SW 1271 (cell line): ENCODE measurements at regions not wholly inside any gene's neighbourhood (a gene's known extent, or its start where the extent isn't known, plus 50 kb on each side); places are given as distances from the start of the nearest gene placed in this dataset.
"Not testable (repeated sequence)": the region's sequence is repeated elsewhere in the genome, so short reads cannot be mapped to it uniquely, and the experiment has no call there.

Experiments
- DNase-seq, 2 experiments: peaks; one replicate each; lab custom pipeline; 2025; lab: John Stamatoyannopoulos, UW

DNA sequence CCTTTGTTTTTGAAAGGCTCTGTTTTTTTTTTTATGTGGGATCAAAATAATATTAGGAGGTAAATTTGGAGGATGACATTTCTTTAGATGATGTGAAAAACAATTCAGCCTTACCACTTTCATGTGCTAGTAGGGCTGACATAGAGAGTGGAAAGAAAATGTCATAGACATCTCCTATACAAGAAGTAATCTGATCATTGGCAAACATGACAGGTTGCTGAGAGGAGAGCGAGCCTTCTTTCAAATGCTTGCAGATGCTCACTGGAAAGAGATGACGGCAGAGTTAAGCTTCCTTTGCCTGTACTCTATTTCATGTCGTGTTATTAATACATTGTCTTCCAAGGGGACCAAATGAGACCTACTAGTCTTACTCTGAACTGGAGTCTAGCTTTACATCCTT lies 160.1 kb upstream of the DAP start:
- no peak for DNase-seq

DNA sequence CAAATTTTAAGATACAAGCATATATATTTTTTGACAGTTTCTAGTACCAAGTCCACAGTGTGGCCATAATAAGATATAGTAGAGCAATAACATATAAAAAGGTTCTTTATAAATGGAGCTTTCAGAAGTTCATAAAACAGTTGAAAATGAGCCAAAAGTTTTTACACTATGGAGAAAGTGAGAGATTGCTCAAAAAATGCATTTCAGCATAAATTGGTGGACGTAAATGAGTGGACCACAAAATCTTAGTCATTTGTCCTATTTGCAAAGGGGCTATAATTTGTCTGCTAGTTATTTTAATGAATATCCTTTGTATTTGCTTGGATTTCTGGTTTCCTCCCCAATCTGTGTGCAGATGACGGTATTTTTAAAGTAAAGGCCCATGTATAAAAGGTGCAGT lies 159.4 kb upstream of the DAP start:
- DNase-seq = no peak

DNA sequence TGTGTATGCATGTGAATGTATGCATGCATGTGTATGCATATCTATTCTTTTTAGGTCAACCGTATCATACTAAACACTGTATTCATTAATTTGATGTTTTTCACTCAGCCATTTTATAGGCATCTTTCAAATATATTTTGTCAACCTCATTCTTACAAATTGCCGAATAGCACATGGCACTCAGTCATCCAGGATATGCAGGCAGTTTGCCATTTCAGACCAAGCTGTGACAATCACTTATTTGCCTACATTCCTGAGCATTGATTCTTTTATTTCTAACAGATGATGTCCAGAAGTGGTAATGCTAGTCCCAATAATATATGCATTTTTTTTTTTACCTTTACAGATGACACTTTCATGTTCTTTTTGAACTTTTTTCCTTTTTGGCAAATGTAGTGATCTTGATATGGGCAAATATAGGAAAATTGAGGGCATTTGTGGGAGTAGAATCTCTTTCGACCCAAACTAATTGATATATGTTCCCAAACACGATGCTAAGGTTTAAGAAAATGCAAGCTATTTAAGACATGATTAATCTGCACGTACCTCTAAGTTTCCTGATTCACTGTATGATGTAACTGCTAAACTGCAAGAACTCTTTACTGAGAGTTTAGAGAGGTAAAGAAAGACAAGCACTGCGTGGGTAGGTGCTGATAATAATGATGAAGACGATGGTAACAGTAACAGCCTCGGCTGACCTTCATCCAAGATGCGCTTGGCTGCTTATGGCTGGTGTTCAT lies 153.9 kb upstream of the DAP start:
- DNase-seq = no peak

DNA sequence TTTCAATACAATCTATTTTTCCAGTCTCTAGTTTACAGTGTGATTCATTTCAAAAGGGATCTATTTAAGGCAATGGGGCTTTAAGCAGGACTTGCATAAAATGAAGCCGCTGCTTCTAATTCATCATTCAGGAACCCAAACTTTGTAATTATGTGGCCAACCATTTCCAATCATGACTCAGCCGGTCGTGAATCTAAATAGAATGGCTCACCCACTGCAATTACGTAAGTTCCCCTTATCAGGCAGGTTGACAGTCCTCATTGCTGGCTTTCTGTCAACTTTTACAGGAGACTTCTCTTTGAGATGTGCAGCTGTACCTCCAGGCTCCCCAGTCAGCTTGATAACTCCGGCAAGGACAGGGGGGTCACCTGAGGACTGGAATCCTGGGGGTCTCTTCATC lies 152.8 kb upstream of the DAP start:
- DNase-seq = peak; percentile 62 to 69

DNA sequence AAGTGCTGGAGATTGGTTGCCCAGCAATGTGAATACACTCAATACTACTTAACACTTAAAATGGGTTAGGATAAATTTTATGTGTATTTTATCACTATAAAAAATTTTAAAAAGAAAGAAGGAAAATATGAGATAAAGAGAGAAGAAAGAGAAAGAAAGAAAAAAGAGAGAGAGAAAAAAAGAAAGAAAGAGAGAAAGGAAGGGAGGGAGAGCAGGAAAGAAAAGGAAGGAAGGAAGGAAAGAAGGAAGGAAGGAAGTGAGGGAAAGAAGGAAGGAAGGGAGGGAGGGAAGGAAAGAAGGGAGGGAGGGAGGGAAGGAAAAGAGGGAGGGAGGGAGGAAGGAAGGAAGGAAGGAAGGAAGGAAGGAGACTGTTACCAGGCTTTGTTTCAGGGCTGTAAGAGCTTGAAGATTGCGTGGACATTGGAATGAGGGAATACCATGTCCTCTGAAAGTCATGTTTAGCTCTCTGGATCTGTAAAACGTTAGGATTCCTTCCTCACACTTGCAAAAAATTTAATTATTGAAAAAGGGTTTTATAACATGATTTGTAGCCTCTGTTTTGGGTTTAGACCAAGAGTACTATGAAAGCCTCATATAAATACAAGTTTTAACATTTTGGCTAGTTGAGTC lies 152.3 kb upstream of the DAP start:
- no peak for DNase-seq

DNA sequence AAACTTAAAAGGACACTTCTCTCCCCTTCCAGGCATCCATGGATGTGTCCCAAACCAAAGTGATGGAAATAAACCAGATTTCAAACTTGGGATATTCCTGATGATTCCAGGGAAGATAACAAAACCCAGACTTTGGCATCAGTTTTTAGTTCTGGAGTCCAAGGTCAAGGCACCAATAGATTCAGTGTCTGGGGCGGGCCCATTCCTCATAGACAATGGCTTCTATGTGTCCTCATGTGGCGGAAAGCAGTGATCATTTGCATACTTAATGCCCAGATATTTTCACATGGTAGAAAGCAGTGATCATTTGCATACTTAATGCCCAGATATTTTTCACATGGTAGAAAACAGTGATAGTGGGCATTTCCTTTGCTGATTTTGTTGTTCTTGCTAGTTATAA lies 151.4 kb upstream of the DAP start:
- DNase-seq = no peak

DNA sequence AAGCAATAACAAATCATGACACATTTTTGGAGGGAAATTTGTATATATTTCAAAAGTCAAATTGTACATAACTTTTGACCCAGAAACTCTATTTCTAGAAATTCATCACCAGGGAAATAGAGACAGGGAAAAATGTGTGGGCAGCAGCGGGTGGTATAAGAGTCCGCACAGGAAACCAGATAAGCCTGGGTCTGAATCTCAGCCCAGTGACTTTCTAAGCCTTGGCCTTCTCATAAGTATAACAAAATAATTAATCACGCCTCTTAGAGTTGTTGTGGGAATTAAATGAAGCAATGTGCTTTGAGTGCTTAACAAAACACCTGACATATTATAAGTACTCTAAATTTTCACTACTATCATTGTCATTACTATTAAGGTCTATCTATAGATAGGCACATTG lies 149.2 kb upstream of the DAP start:
- no peak for DNase-seq

DNA sequence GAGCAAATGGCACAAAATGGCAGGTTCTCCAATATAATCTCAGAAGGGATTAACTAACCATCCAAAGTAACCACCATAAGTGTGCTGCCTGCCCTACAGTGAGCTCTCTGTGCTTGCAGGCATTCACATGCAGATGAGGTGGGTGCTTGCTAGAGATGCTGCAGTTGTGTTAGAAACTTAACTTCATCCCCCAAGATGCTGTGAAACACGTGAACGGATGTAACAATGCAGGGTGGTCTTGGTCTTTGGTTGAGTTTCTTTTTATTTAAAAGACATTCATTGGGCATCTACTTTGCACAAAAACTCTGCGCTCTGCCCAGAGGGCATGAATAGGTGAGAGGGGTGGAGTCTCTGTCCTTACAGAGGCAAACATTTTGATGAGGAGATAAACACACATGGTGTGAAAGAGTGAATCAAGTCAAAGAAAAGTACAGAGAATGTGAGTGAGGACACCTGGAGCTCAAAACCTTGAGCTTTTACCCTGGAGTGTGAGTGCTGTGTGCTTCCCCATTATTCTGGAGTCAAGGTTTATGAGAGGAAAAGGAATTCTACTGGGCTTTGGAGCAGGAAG lies 143.9 kb upstream of the DAP start:
- DNase-seq = no peak

DNA sequence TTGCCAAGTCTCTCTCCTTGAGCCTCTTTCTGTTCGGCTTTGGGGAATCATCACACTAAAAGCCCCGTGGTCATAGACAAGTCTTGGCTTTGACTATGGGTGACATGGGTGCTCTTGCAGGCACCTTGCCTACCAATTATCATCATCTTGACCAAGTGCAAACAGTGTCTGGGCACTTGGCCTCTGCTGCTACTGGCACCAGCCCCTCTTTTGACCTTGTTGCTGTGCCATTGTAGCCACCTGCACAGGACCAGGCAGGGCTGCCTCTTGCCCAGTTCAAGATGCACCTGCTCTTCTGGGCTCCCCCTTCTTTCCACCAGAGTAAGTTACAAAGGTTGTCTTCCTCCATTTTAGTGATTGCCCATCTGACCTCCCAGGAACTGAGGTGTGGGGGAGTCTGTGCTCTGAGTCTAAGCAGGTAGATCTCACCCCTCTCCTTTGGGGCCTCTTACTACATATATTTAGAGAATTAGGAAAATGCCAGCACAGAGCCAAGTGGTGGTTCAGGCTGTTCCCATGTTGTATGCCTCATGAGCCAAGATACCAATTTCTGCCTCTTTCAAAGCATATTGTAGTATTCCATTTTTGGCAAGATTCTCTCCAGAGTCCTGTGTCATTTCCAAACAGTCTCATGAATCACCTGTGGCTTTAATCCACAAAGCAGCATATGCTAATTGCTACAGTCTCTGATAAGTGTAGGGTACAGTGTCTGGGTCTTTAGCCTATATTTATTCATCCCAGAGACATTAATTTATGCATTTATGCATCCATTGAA lies 142.9 kb upstream of the DAP start:
- no peak for DNase-seq

DNA sequence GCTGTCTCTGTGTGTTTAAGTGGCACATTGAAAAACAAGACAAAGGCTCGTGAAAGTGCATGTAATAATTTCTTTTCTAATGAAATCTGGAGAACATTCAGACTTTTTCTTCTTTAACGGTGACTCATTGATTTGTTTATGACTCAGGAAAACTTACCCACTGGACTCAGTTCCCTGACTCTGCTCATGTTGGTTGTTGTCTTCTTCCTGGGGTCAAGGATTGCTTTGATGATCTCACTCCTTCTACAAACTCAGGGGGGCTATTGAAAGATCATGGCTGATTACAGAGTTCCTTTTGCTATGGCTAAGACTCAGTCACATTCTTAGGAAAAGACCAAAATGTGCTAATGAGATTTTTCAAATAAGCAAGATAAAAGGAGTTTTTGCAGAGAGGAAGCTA lies 141.1 kb upstream of the DAP start:
- DNase-seq = no peak

DNA sequence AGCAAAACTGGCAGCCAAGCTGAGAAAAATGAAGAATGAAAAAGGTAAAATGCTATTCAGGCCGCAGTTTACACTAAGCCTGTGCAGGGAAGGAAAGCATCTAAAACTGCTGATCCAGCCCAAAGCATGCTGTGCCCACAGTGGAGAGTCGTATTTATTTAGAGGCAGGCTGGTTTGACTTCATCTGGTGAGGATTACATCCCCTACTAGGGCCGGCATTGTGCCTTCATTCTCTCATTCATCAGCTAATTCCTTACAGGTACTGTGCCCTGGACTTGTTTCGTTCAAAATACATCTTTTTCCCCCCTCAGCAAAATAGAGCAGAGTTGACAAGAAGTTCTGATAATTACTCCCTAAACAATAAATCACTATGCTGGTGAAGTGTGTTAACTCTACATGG lies 137.5 kb upstream of the DAP start:
- DNase-seq = no peak

DNA sequence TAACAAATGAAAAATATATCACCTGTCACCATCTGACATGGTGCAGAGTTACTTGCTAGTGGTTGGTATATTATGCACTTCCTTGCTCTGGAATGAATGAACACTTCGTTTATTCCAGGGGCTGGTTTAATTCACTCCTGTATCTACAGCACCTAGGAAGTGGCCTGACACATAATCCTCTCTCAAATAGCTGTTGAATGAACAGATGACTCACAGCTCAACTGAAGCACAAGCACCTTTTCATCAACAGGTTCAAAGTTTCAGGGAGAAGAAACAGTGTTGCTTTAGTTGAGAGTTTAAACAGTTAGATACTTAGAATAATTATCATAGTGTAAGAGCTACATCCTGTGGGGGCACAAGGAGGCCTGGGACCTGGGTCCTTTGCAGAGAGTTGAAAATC lies 135.0 kb upstream of the DAP start:
- DNase-seq = no peak

DNA sequence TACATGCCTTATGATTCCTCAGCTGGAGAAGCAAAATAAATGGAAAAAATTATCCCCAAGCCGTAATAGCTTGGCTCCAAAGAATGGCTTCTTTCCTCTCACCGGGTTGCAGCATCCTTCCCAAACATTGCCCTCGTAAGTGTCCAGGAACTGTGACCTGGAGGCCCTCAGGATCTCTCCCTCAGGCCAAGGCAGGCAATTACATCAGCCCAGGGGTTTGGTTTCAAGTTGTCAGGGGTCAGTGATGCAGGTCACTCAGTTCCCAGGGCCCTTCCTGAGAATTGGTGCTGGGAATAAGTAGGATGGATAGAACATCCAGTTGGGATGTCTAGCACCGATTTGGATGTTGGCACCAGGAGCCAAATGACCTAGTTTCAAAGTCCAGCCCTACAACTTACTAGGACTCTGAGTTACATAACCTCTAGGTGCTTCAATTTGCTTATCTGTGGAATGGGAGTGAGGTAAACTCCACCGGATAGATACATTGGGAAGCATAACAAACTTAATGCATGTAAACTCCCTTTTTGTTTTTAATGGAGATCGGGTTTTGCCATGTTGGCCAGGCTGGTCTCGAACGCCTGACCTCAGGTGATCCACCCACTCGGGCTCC lies 133.5 kb upstream of the DAP start:
- no peak for DNase-seq

DNA sequence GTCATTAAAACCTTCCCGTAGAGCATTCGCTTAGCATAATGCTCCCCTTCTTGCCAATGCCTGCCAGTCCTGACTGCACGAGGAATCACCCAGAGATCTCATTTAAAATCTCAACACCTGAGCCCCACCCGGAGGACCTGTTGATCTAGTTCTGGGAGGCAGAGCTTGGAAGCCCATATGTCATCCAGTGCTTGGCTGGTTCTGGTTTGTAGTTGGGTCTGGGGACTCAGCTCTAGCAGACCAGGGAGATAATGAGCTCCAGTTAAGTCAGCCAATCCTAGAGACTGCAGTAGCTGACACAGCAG lies 131.8 kb upstream of the DAP start:
- DNase-seq = no peak

DNA sequence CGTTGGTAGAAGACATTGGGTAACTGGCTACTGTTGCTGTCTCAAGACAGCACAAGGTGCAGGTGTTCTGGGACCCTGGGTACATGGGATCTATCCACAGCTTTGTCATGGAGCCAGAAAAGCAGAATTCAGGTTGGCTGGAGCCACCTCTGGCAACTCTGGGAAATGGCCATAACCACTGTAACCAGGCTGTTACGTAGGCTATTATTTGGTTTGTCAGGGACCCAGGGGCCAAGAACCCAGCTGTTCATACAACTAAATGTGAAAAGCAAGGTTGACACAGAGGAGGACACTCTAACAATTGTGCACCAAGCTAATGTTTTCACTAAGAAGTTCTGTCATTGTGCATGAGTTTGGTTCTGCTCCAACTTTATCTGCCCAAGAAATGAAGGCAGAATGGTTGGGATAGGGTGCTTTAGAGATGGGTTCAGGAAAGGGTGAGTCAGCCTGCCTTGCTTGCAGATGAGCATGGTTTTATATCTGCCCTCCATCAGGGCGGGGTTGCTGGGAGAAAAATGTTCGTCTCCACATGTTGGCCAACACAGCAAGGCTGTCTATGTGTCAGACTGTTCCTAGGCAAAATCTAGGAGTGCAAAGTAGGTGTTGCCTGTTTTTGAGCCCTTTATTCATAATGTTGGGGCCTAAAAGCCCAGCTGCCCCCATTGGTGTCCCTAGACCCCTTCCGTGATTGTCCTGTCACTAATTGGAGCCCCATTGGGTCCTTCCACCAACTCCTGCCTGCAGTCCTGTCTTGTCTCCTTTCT lies 131.3 kb upstream of the DAP start:
- DNase-seq = no peak

DNA sequence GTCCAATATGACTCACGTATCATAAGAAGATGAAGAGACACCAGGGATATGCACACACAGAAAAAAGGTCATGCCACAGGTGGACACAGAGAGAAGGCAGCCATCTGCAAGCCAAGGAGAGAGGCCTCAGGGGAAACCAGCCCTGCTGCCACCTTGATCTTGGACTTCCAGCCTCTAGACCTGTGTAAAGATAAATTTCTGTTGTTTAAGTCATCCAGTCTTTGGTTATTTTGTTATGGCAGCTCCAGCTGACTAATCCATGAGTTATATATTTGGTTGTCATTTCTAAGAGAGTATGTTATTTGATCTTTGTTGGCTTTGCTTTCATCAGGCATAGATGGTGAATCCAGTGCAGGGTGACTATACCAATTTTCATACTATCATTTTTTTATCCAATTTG lies 130.2 kb upstream of the DAP start:
- no peak for DNase-seq

DNA sequence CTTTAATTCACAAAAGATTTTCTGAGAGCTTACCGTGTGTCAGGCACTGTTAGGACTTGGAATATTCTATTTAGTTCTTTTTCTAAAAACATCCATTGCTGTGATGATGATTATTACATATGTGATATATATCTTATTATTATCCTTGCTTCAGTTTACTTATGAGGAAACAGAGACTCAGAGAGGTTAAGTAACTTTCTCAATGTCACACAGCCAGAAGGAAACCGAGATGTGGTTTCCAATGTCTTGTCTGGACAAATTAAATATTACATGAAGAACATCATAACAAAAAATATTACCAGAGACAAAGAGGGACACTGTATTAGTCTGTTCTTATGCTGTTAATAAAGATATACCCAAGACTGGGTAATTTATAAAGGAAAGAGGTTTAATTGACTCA lies 125.5 kb upstream of the DAP start:
- no peak for DNase-seq

DNA sequence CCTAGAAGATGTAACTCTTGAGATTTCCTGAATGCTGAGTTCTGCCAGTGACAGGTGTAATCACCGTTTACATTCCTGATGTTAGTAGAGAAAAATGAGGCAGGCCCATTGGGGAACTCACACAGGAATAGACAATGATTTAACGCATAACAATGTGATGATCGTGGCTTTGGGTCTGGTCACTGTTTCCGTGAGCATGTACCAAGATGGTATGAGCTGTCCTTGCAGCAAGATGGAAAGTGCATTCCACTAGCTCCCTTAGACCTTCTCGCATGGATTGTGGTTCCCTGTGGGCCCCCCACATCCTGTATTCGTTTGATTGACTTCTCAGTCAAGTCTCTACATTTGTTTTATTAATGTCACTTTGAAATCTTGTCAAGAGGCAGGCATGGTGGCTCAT lies 124.0 kb upstream of the DAP start:
- peak; percentile 59 to 60 for DNase-seq

DNA sequence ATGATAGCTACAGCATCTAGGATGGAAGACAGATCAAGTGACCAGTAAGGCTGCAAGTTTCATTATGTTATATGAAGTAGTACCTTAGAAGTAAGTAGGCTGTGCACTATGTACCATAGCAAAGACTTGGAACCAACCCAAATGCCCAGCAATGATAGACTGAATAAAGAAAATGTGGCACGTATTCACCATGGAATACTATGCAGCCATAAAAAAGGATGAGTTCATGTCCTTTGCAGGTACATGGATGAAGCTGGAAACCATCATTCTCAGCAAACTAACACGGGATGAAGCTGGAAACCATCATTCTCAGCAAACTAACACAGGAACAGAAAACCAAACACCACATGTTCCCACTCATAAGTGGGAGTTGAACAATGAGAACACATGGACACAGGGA lies 122.9 kb upstream of the DAP start:
- DNase-seq = not testable (repeated sequence)

DNA sequence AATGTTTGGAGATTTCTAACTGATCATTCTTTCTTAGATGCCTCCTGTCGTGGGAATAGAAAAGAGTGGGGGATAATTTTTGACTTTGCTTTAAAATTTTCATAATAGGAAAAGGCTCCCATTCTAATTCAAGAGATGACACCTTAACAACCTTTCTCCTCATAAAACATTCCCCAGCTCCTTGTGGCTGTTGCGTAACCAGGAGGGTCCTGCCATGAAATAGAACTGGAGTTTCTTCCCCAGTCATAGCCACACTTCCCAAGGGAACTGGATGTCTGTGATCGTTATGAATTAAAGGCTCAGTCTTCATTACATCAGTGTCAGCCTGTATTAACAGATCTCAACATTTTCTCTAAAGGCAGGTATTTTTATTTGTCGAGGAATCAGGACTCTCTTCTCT lies 119.9 kb upstream of the DAP start:
- DNase-seq = no peak

DNA sequence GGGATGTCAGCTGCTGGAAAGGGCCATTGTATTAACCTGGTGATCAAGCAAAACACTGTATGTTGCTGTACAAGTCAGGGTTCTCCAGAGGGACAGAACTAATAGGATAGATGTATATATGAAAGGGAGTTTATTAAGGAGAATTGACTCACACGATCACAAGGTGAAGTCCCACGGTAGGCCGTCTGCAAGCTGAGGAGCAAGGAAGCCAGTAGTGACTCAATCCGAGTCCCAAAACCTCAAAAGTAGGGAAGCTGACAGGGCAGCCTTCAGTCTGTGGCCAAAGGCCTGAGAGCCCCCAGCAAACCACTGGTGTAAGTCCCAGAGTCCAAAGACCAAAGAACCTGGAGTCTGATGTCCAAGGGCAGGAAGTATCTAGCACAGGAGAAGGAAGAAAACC lies 116.0 kb upstream of the DAP start:
- not testable (repeated sequence) for DNase-seq
